Astrocyte of the cerebellum (primary cell): ENCODE measurements at regions not wholly inside any gene's neighbourhood (a gene's known extent, or its start where the extent isn't known, plus 50 kb on each side); places are given as distances from the start of the nearest gene placed in this dataset.

Experiments used
- DNase-seq: peaks from one replicate; pipeline ENCODE4 v3.0.0-alpha.2; 2011; ENCODE audit warnings: low read depth
- H3K4me3 ChIP-seq: 2 replicates; pipeline ENCODE4 v1.5.1; 2011; ENCODE audit warnings: mild to moderate bottlenecking, low read depth, low read length, moderate library complexity
- CTCF ChIP-seq: IDR thresholded peaks from 2 replicates; pipeline ENCODE4 v1.5.1; 2012; ENCODE audit warnings: low read length, low read depth, moderate library complexity, mild to moderate bottlenecking; ENCODE audit errors: missing control alignments
- in situ Hi-C: cut with HindIII; loops from 2 replicates; pipeline ENCODE4 v1.10.0; 2017; ENCODE audit warnings: low sequenced_read_pairs

- in situ Hi-C loops, result no loop called here
- no peak for DNase-seq
- no peak for TF ChIP-seq CTCF
- H3K4me3 ChIP-seq, result no peak overlapping the region
These were observed 63.8 kb downstream of the IGLL1 start for GRCh38 chr22:23516304-23516703.

- in situ Hi-C loops, result no loop called here
- DNase-seq, result no peak
- no peak for TF ChIP-seq CTCF
- H3K4me3 ChIP-seq, result no peak overlapping the region
These were observed 65.6 kb downstream of the IGLL1 start for GRCh38 chr22:23514322-23515038.

- no peak overlapping the region for H3K4me3 ChIP-seq
- no peak for TF ChIP-seq CTCF
- no peak for DNase-seq
- in situ Hi-C loops, result no loop called here
These were observed 66.4 kb downstream of the IGLL1 start for GRCh38 chr22:23513705-23514104.

GRCh38 chr22:23513133-23513532 lies 67.0 kb downstream of the IGLL1 start:
- DNase-seq, result no peak
- H3K4me3 ChIP-seq, result no peak overlapping the region
- in situ Hi-C loops, result no loop called here
- no peak for TF ChIP-seq CTCF

GRCh38 chr22:23512721-23513120 lies 67.4 kb downstream of the IGLL1 start:
- in situ Hi-C loops, result no loop called here

GRCh38 chr22:23512348-23512705 lies 67.8 kb downstream of the IGLL1 start:
- DNase-seq, result no peak
- TF ChIP-seq CTCF, result no peak
- no peak overlapping the region for H3K4me3 ChIP-seq
- in situ Hi-C loops, result no loop called here

More at GRCh38 chr22:23512721-23513120, 67.4 kb downstream of the IGLL1 start:
- no peak overlapping the region for H3K4me3 ChIP-seq
- no peak for TF ChIP-seq CTCF
- no peak for DNase-seq
